ENCODE measurements at regions not wholly inside any gene's neighbourhood (a gene's known extent, or its start where the extent isn't known, plus 50 kb on each side); places are given as distances from the start of the nearest gene placed in this dataset.
A peak's percentile ranks its signal among the peaks of the same experiment; 100 is the strongest.

GRCh38 chr13:72284791-72285190 lies 417.8 kb upstream of the DACH1 start:
- Histone ChIP-seq H3K4me2 (ENCODE audit: low read length) (no peak overlapping the region), H3K9me3 (ENCODE audit: control insufficient read depth, low read length) (no peaks in the 10 kb centered on the region), H2AFZ (no peak overlapping the region), H3K36me3 (ENCODE audit: control insufficient read depth, insufficient read depth, low read length) (no peaks in the 10 kb centered on the region), H3K27ac (no peak overlapping the region), H3K4me3 (ENCODE audit: low read depth, low read length) (no peak overlapping the region), H3K79me2 (no peaks in the 10 kb centered on the region), H3K9ac (no peak overlapping the region), H3K27me3 (ENCODE audit: control insufficient read depth, insufficient read depth, low read length) (no peaks in the 10 kb centered on the region), H3K4me1 (no peaks in the 10 kb centered on the region)
- no peak for TF ChIP-seq CTCF (IDR thresholded peaks at IDR 0.05)

GRCh38 chr13:72261732-72262131 lies 394.7 kb upstream of the DACH1 start:
- Histone ChIP-seq H2AFZ (no peak overlapping the region), H3K4me2 (ENCODE audit: low read length) (no peak overlapping the region), H3K4me1 (peaks cover 2% of the 10 kb centered on the region), H3K27me3 (ENCODE audit: control insufficient read depth, insufficient read depth, low read length) (no peaks in the 10 kb centered on the region), H3K9me3 (ENCODE audit: control insufficient read depth, low read length) (no peaks in the 10 kb centered on the region), H3K4me3 (ENCODE audit: low read depth, low read length) (no peak overlapping the region), H3K36me3 (ENCODE audit: control insufficient read depth, insufficient read depth, low read length) (no peaks in the 10 kb centered on the region), H3K79me2 (no peaks in the 10 kb centered on the region), H3K27ac (no peak overlapping the region), H3K9ac (no peak overlapping the region)
- no peak for TF ChIP-seq CTCF (IDR thresholded peaks at IDR 0.05)

GRCh38 chr13:72259528-72259927 lies 392.5 kb upstream of the DACH1 start:
- H2AFZ ChIP-seq = no peak overlapping the region
- no peak overlapping the region for H3K4me2 ChIP-seq (ENCODE audit: low read length)
- no peak overlapping the region for H3K4me3 ChIP-seq (ENCODE audit: low read depth, low read length)
- no peak overlapping the region for H3K27ac ChIP-seq
- H3K9me3 ChIP-seq (ENCODE audit: control insufficient read depth, low read length) = no peaks in the 10 kb centered on the region
- H3K79me2 ChIP-seq = no peaks in the 10 kb centered on the region
- no peaks in the 10 kb centered on the region for H3K27me3 ChIP-seq (ENCODE audit: control insufficient read depth, insufficient read depth, low read length)
- peaks cover 8% of the 10 kb centered on the region for H3K4me1 ChIP-seq
- no peaks in the 10 kb centered on the region for H3K36me3 ChIP-seq (ENCODE audit: control insufficient read depth, insufficient read depth, low read length)
- no peak overlapping the region for H3K9ac ChIP-seq
- TF ChIP-seq CTCF (IDR thresholded peaks at IDR 0.05) = no peak

- Histone ChIP-seq H3K4me1 (peaks cover 8% of the 10 kb centered on the region), H3K79me2 (no peaks in the 10 kb centered on the region), H3K36me3 (ENCODE audit: control insufficient read depth, insufficient read depth, low read length) (no peaks in the 10 kb centered on the region), H3K27me3 (ENCODE audit: control insufficient read depth, insufficient read depth, low read length) (no peaks in the 10 kb centered on the region), H3K9me3 (ENCODE audit: control insufficient read depth, low read length) (no peaks in the 10 kb centered on the region), H3K27ac (no peak overlapping the region), H3K9ac (no peak overlapping the region), H3K4me2 (ENCODE audit: low read length) (no peak overlapping the region), H2AFZ (peak overlapping the region; percentile 47), H3K4me3 (ENCODE audit: low read depth, low read length) (no peak overlapping the region)
- no peak for TF ChIP-seq CTCF (IDR thresholded peaks at IDR 0.05)
Measured at GRCh38 chr13:72258340-72258981, 391.5 kb upstream of the DACH1 start.

- peak; percentile 74 for TF ChIP-seq CTCF (IDR thresholded peaks at IDR 0.05)
- peaks cover 8% of the 10 kb centered on the region for H3K4me1 ChIP-seq
- H3K9ac ChIP-seq = no peak overlapping the region
- no peaks in the 10 kb centered on the region for H3K79me2 ChIP-seq
- peak overlapping the region; percentile 11 for H3K4me3 ChIP-seq (ENCODE audit: low read depth, low read length)
- H3K4me2 ChIP-seq (ENCODE audit: low read length) = peak overlapping the region; percentile 59
- H3K9me3 ChIP-seq (ENCODE audit: control insufficient read depth, low read length) = no peaks in the 10 kb centered on the region
- H3K27me3 ChIP-seq (ENCODE audit: control insufficient read depth, insufficient read depth, low read length) = no peaks in the 10 kb centered on the region
- H3K36me3 ChIP-seq (ENCODE audit: control insufficient read depth, insufficient read depth, low read length) = no peaks in the 10 kb centered on the region
- peak overlapping the region; percentile 72 for H3K27ac ChIP-seq
- peak overlapping the region; percentile 68 for H2AFZ ChIP-seq
Measured at GRCh38 chr13:72255908-72256307, 388.9 kb upstream of the DACH1 start.

Data from parathyroid adenoma (tissue), 2 donors.